H1 (cell line): ENCODE measurements at regions not wholly inside any gene's neighbourhood (a gene's known extent, or its start where the extent isn't known, plus 50 kb on each side); places are given as distances from the start of the nearest gene placed in this dataset.
A peak's percentile ranks its signal among the peaks of the same experiment; 100 is the strongest.

Experiments used
- CTCF ChIA-PET: fragments of 300-600 bp; sonication (Branson Sonifier 250); formaldehyde crosslinking; loops from one replicate; lab custom pipeline; 2021; ENCODE audit not compliant: partially characterized antibody; lab: Charles Lee
- POLR2A ChIA-PET: fragments of 300-600 bp; sonication (Branson Sonifier 250); formaldehyde crosslinking; loops from one replicate; lab custom pipeline; 2021; ENCODE audit warnings: inconsistent platforms; ENCODE audit not compliant: partially characterized antibody; lab: Charles Lee
- DNase-seq, 2 experiments: peaks; one replicate each; pipeline versions ENCODE4 v3.0.0 to v3.0.0-alpha.2; 2010 to 2022; ENCODE audit warnings: low spot score in 2 of 2, low read depth in 1 of 2, mixed read lengths in 1 of 2
- FAIRE-seq: peaks from 2 replicates; lab custom pipeline; 2011; peaks lifted over from hg19 to GRCh38; lab: Jason Lieb, UNC
- H2AFZ ChIP-seq: 2 replicates; pipeline ENCODE4 v1.8.1; 2012; ENCODE audit warnings: low read length, inconsistent platforms
- H2AK5ac ChIP-seq: 2 replicates; pipeline ENCODE4 v1.6.1; 2013; ENCODE audit warnings: low read depth, low read length
- H2BK120ac ChIP-seq: replicated peaks from 2 replicates; pipeline ENCODE3; 2013; ENCODE audit warnings: low read depth, low read length, inconsistent platforms
- H2BK12ac ChIP-seq: 2 replicates; pipeline ENCODE4 v1.6.1; 2013; ENCODE audit warnings: low read depth, low read length
- H2BK15ac ChIP-seq: 2 replicates; pipeline ENCODE4 v1.6.1; 2013; ENCODE audit warnings: low read length
- H2BK20ac ChIP-seq: 2 replicates; pipeline ENCODE4 v1.6.1; 2013; ENCODE audit warnings: low read length
- H2BK5ac ChIP-seq: 2 replicates; pipeline ENCODE4 v1.6.1; 2013; ENCODE audit warnings: low read depth, low read length
- H3K14ac ChIP-seq: 2 replicates; pipeline ENCODE4 v1.6.1; 2013; ENCODE audit warnings: inconsistent platforms; ENCODE audit not compliant: insufficient read length
- H3K18ac ChIP-seq: 2 replicates; pipeline ENCODE4 v1.6.1; 2013; ENCODE audit warnings: low read length; ENCODE audit errors: extremely low read depth
- H3K23ac ChIP-seq: 2 replicates; pipeline ENCODE4 v1.6.1; 2013; ENCODE audit warnings: inconsistent platforms; ENCODE audit not compliant: insufficient read length
- H3K23me2 ChIP-seq: 2 replicates; pipeline ENCODE4 v1.6.1; 2013; ENCODE audit warnings: low read depth, low read length
- H3K27ac ChIP-seq: 2 replicates; pipeline ENCODE4 v1.6.1; 2011; ENCODE audit warnings: low read depth, low read length, inconsistent platforms
- H3K27me3 ChIP-seq, 4 experiments: replicated peaks in 1 of 4; 1 replicate in 1 of 4; 2 replicates in 3 of 4; pipeline versions ENCODE4 v1.6.1 to v1.8.1; 2011 to 2013; ENCODE audit warnings: low read length in 3 of 4, mild to moderate bottlenecking in 3 of 4, inconsistent platforms in 2 of 4, mixed read lengths in 2 of 4, moderate library complexity in 1 of 4; ENCODE audit not compliant: control insufficient read depth in 3 of 4, insufficient read depth in 3 of 4; ENCODE audit errors: extremely low read depth in 1 of 4
- H3K36me3 ChIP-seq, 4 experiments: 2 replicates each; pipeline versions ENCODE4 v1.6.1 to v1.8.1; 2011 to 2013; ENCODE audit warnings: mild to moderate bottlenecking in 4 of 4, low read length in 3 of 4, moderate library complexity in 2 of 4, control low read depth in 1 of 4, inconsistent platforms in 1 of 4; ENCODE audit not compliant: insufficient read depth in 4 of 4, control insufficient read depth in 2 of 4
- H3K4ac ChIP-seq: replicated peaks from 2 replicates; pipeline ENCODE3; 2013; ENCODE audit warnings: low read length, low read depth, mixed read lengths, inconsistent platforms; ENCODE audit not compliant: insufficient read length
- H3K4me1 ChIP-seq, 4 experiments: replicated peaks in 1 of 4; 1 replicate in 1 of 4; 2 replicates in 3 of 4; pipeline versions ENCODE4 v1.6.1 to v1.8.1; 2011 to 2013; ENCODE audit warnings: low read length in 3 of 4, inconsistent platforms in 2 of 4, mixed read lengths in 1 of 4; ENCODE audit not compliant: insufficient read depth in 4 of 4, control insufficient read depth in 3 of 4
- H3K4me2 ChIP-seq, 2 experiments: 2 replicates each; pipeline versions ENCODE4 v1.6.1 to v1.8.1; 2011 to 2013; ENCODE audit warnings: low read depth in 2 of 2, low read length in 2 of 2, control low read depth in 1 of 2, inconsistent platforms in 1 of 2, mild to moderate bottlenecking in 1 of 2; ENCODE audit not compliant: insufficient read depth in 1 of 2
- H3K4me3 ChIP-seq, 4 experiments: fragments of 200-600, 300-600 bp in 1 of 4; sonication (generic), shearing (Covaris generic), sonication (Bioruptor Twin) in 1 of 4; 2 replicates each; pipeline versions ENCODE4 v1.5.1 to v1.8.1; 2011 to 2016; ENCODE audit warnings: low read length in 4 of 4, low read depth in 3 of 4, control low read depth in 2 of 4, inconsistent platforms in 2 of 4, mild to moderate bottlenecking in 2 of 4, mixed read lengths in 1 of 4, moderate library complexity in 1 of 4; ENCODE audit not compliant: insufficient read depth in 2 of 4; ENCODE audit errors: extremely low read depth in 1 of 4
- H3K56ac ChIP-seq: replicated peaks from 2 replicates; pipeline ENCODE3; 2013; ENCODE audit warnings: low read depth, mild to moderate bottlenecking, mixed read lengths, low read length, inconsistent platforms; ENCODE audit not compliant: insufficient read length
- H3K79me1 ChIP-seq: 2 replicates; pipeline ENCODE4 v1.6.1; 2013; ENCODE audit warnings: low read depth, low read length, control low read depth
- H3K79me2 ChIP-seq, 2 experiments: 2 replicates each; pipeline versions ENCODE4 v1.6.1 to v1.8.1; 2012 to 2013; ENCODE audit warnings: low read length in 2 of 2, mild to moderate bottlenecking in 2 of 2, inconsistent platforms in 1 of 2; ENCODE audit not compliant: insufficient read depth in 2 of 2, control insufficient read depth in 1 of 2
- H3K9ac ChIP-seq, 4 experiments: replicated peaks in 1 of 4; 1 replicate in 1 of 4; 2 replicates in 3 of 4; pipeline versions ENCODE4 v1.6.1 to v1.8.1; 2011 to 2013; ENCODE audit warnings: low read depth in 3 of 4, low read length in 3 of 4, control low read depth in 2 of 4, mild to moderate bottlenecking in 2 of 4, moderate library complexity in 2 of 4, inconsistent platforms in 1 of 4; ENCODE audit errors: extremely low read depth in 1 of 4
- H3K9me3 ChIP-seq, 2 experiments: 2 replicates each; pipeline versions ENCODE4 v1.6.1 to v1.8.1; 2012 to 2013; ENCODE audit warnings: mild to moderate bottlenecking in 2 of 2, moderate library complexity in 2 of 2, control low read depth in 1 of 2, inconsistent platforms in 1 of 2, low read depth in 1 of 2, low read length in 1 of 2, mixed read lengths in 1 of 2; ENCODE audit not compliant: insufficient read depth in 2 of 2
- H4K20me1 ChIP-seq, 2 experiments: replicated peaks in 1 of 2; 2 replicates each; pipeline versions ENCODE3 to v1.8.1; 2011 to 2013; ENCODE audit warnings: inconsistent platforms in 2 of 2, low read length in 2 of 2, mild to moderate bottlenecking in 1 of 2; ENCODE audit not compliant: insufficient read depth in 2 of 2, control insufficient read depth in 1 of 2
- H4K5ac ChIP-seq: 2 replicates; pipeline ENCODE4 v1.6.1; 2013; ENCODE audit warnings: low read length, low read depth, mixed read lengths, inconsistent platforms; ENCODE audit not compliant: insufficient read length
- H4K8ac ChIP-seq: 2 replicates; pipeline ENCODE4 v1.8.0; 2013; ENCODE audit warnings: mild to moderate bottlenecking, moderate library complexity, low read length, inconsistent platforms; ENCODE audit not compliant: insufficient read depth; ENCODE audit errors: extremely low read depth
- H4K91ac ChIP-seq: replicated peaks from 2 replicates; pipeline ENCODE3; 2013; ENCODE audit warnings: low read length, mixed read lengths, inconsistent platforms; ENCODE audit not compliant: insufficient read length
- ATF2 ChIP-seq: IDR thresholded peaks from 2 replicates; pipeline ENCODE4 v1.6.1; 2012; ENCODE audit warnings: low read length, inconsistent platforms
- CTCF ChIP-seq, 3 experiments: IDR thresholded peaks; 1 replicate in 2 of 3; 2 replicates in 1 of 3; pipeline versions ENCODE4 v1.5.1 to v1.6.1; 2011; ENCODE audit warnings: low read length in 3 of 3, mild to moderate bottlenecking in 3 of 3, inconsistent platforms in 2 of 3, low read depth in 1 of 3, moderate library complexity in 1 of 3; ENCODE audit not compliant: insufficient read depth in 1 of 3; ENCODE audit errors: control extremely low read depth in 1 of 3
- RAD21 ChIP-seq, 2 experiments: IDR thresholded peaks in 1 of 2; conservative IDR thresholded peaks in 1 of 2; 2 replicates each; pipeline ENCODE4 v1.6.1; 2011; ENCODE audit warnings: low read depth in 2 of 2, low read length in 2 of 2, improper control_type of control experiment in 1 of 2, inconsistent platforms in 1 of 2, mild to moderate bottlenecking in 1 of 2, moderate library complexity in 1 of 2
- WGBS, 2 experiments: shearing (Covaris generic) in 1 of 2; methylation state at CpG; one replicate each; pipeline versions ENCODE4 v1.1.6 to v1.1.7; 2013 to 2015; ENCODE audit warnings: low lambda C conversion rate in 2 of 2, mixed read lengths in 2 of 2, inconsistent platforms in 1 of 2, low coverage in 1 of 2, missing lambda C conversion rate in 1 of 2; ENCODE audit not compliant: insufficient replicate concordance in 2 of 2, insufficient coverage in 1 of 2, insufficient read length in 1 of 2; ENCODE audit errors: extremely low coverage in 1 of 2, missing lambda C conversion rate in 1 of 2; 5-methylcytosine and 5-hydroxymethylcytosine counted together

- H3K27ac ChIP-seq = no peak overlapping the region
- H4K8ac ChIP-seq = no peak overlapping the region
- CTCF ChIA-PET = interaction anchor here (0.6 to 2.1 kb wide), 18 partner anchors 9 to 444 kb away, joined by 3 to 11 read pairs (median 3); no protein-coding TSS in a partner anchor
- no peak overlapping the region for H2BK20ac ChIP-seq
- no peak for TF ChIP-seq ATF2
- TF ChIP-seq RAD21 (IDR thresholded peaks at IDR 0.05 in 1 of 2, conservative IDR thresholded peaks at IDR 0.05 in 1 of 2; ENCODE audit: low read depth in 2 of 2, low read length in 2 of 2) = peak; percentile 53 to 56
- peak; percentile 47 to 66 (median 64) for TF ChIP-seq CTCF (IDR thresholded peaks at IDR 0.05; ENCODE audit: control extremely low read depth in 1 of 3, insufficient read depth in 1 of 3, low read depth in 1 of 3, low read length in 3 of 3)
- TF ChIP-seq, all 59 proteins: peak for 2
- DNase-seq = peak in 1 of 2 experiments; percentile 48
- H4K20me1 ChIP-seq = no peaks in the 10 kb centered on the region
- FAIRE-seq = peak; percentile 75
- no peak overlapping the region for H2BK5ac ChIP-seq
- H2BK120ac ChIP-seq = no peak overlapping the region
- POLR2A ChIA-PET = no interaction called here
- H4K5ac ChIP-seq = no peak overlapping the region
- H3K4me1 ChIP-seq = no peaks in the 10 kb centered on the region
- no peaks in the 10 kb centered on the region for H3K36me3 ChIP-seq
- H4K91ac ChIP-seq = no peak overlapping the region
- H3K56ac ChIP-seq = no peak overlapping the region
- no peaks in the 10 kb centered on the region for H3K79me1 ChIP-seq
- 88% methylated on average over 1 of the region's 1 CpG; no CpG with 5 or more reads in 1 of the 2 experiments for WGBS, 2 experiments
- no peak overlapping the region for H3K4me2 ChIP-seq
- H3K9ac ChIP-seq = no peak overlapping the region
- H3K4ac ChIP-seq = no peak overlapping the region
- H3K27me3 ChIP-seq = no peaks in the 10 kb centered on the region
- H2BK15ac ChIP-seq = no peak overlapping the region
- no peak overlapping the region for H3K14ac ChIP-seq
- H3K23me2 ChIP-seq = no peaks in the 10 kb centered on the region
- H3K79me2 ChIP-seq = no peaks in the 10 kb centered on the region
- H2AK5ac ChIP-seq = no peak overlapping the region
- H2BK12ac ChIP-seq = no peak overlapping the region
- no peak overlapping the region for H3K18ac ChIP-seq
- H3K23ac ChIP-seq = no peak overlapping the region
- no peak overlapping the region for H3K4me3 ChIP-seq
- no peaks in the 10 kb centered on the region for H3K9me3 ChIP-seq
- H2AFZ ChIP-seq = no peak overlapping the region
Measured at GRCh38 chr10:90658791-90659190, 199.0 kb downstream of the HTR7 start.
